ENCODE measurements at regions not wholly inside any gene's neighbourhood (a gene's known extent, or its start where the extent isn't known, plus 50 kb on each side); places are given as distances from the start of the nearest gene placed in this dataset.

DNA sequence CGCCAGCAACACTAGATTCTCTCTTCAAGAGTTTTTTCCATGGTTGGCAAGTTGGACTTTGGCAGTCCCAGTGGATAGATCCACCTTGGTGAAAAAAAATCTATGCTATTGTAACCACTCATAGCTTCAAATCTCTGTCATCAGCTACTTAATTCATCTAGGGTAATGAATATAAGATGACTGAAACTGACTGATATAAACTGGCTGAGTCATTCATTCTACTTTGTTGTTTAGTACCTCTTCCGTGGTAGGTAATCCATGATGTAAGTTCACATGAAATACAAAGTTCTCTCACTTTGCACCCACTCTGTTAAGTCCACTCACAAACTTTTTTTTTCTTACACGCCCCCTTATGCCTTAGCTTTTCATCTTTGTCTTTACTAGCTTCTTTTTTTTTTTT, 1381.5 kb downstream of the SLITRK5 start (continued):
- TF ChIP-seq, protein P1, sequence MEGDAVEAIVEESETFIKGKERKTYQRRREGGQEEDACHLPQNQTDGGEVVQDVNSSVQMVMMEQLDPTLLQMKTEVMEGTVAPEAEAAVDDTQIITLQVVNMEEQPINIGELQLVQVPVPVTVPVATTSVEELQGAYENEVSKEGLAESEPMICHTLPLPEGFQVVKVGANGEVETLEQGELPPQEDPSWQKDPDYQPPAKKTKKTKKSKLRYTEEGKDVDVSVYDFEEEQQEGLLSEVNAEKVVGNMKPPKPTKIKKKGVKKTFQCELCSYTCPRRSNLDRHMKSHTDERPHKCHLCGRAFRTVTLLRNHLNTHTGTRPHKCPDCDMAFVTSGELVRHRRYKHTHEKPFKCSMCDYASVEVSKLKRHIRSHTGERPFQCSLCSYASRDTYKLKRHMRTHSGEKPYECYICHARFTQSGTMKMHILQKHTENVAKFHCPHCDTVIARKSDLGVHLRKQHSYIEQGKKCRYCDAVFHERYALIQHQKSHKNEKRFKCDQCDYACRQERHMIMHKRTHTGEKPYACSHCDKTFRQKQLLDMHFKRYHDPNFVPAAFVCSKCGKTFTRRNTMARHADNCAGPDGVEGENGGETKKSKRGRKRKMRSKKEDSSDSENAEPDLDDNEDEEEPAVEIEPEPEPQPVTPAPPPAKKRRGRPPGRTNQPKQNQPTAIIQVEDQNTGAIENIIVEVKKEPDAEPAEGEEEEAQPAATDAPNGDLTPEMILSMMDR (conservative IDR thresholded peaks at IDR 0.05; ENCODE audit: low read depth in 2 of 2) = no peak
- no peak for TF ChIP-seq STAT1 (IDR thresholded peaks at IDR 0.05; ENCODE audit: unreplicated experiment)
- TF ChIP-seq, protein P2, sequence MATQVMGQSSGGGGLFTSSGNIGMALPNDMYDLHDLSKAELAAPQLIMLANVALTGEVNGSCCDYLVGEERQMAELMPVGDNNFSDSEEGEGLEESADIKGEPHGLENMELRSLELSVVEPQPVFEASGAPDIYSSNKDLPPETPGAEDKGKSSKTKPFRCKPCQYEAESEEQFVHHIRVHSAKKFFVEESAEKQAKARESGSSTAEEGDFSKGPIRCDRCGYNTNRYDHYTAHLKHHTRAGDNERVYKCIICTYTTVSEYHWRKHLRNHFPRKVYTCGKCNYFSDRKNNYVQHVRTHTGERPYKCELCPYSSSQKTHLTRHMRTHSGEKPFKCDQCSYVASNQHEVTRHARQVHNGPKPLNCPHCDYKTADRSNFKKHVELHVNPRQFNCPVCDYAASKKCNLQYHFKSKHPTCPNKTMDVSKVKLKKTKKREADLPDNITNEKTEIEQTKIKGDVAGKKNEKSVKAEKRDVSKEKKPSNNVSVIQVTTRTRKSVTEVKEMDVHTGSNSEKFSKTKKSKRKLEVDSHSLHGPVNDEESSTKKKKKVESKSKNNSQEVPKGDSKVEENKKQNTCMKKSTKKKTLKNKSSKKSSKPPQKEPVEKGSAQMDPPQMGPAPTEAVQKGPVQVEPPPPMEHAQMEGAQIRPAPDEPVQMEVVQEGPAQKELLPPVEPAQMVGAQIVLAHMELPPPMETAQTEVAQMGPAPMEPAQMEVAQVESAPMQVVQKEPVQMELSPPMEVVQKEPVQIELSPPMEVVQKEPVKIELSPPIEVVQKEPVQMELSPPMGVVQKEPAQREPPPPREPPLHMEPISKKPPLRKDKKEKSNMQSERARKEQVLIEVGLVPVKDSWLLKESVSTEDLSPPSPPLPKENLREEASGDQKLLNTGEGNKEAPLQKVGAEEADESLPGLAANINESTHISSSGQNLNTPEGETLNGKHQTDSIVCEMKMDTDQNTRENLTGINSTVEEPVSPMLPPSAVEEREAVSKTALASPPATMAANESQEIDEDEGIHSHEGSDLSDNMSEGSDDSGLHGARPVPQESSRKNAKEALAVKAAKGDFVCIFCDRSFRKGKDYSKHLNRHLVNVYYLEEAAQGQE (IDR thresholded peaks at IDR 0.05; ENCODE audit: unreplicated experiment) = no peak
- no peak for TF ChIP-seq ZNF114 (CRISPR knock-in tag; IDR thresholded peaks at IDR 0.05)
- TF ChIP-seq, protein P3, sequence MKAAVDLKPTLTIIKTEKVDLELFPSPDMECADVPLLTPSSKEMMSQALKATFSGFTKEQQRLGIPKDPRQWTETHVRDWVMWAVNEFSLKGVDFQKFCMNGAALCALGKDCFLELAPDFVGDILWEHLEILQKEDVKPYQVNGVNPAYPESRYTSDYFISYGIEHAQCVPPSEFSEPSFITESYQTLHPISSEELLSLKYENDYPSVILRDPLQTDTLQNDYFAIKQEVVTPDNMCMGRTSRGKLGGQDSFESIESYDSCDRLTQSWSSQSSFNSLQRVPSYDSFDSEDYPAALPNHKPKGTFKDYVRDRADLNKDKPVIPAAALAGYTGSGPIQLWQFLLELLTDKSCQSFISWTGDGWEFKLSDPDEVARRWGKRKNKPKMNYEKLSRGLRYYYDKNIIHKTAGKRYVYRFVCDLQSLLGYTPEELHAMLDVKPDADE (IDR thresholded peaks at IDR 0.05) = no peak
- TF ChIP-seq POLR2AphosphoS5 (IDR thresholded peaks at IDR 0.05; ENCODE audit: low read depth) = no peak

DNA sequence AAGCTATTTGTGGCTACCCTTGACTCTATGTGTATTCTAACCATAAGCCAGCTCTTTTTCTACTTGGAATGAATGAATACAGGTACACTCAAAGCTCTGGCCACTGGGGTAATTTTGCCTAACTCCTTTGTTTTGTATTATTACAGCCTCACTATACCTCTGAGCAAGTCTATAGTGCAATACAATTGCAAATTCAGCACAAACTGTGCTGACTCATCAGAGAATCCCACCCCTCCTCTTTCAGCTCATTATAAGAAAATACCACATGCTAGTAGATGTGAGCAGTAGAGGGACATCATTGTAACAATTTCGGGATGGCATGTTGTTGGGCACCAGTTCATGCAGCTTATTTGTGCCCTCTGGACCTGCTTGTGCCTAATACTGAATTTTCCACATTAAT, 1382.2 kb downstream of the SLITRK5 start:
- peaks cover 19% of the 10 kb centered on the region for H3K9me2 ChIP-seq (ENCODE audit: insufficient read depth)
- H3K4me1 ChIP-seq (ENCODE audit: insufficient read depth) = no peaks in the 10 kb centered on the region
- TF ChIP-seq EZH2 (IDR thresholded peaks at IDR 0.05; ENCODE audit: low read depth, unreplicated experiment) (no peak), EZH2phosphoT487 (IDR thresholded peaks at IDR 0.05; ENCODE audit: unreplicated experiment) (no peak), ZNF114 (CRISPR knock-in tag; IDR thresholded peaks at IDR 0.05) (no peak), POLR2AphosphoS5 (IDR thresholded peaks at IDR 0.05; ENCODE audit: low read depth) (no peak), CREB1 (CRISPR knock-in tag; IDR thresholded peaks at IDR 0.05; ENCODE audit: low read depth) (no peak)
- TF ChIP-seq, protein P2 (IDR thresholded peaks at IDR 0.05; ENCODE audit: unreplicated experiment) = no peak
- TF ChIP-seq, protein P1 (conservative IDR thresholded peaks at IDR 0.05; ENCODE audit: low read depth in 2 of 2) = no peak
- TF ChIP-seq, protein P3 (IDR thresholded peaks at IDR 0.05) = no peak
- ATAC-seq (no peak), DNase-seq (ENCODE audit: low spot score) (no peak)
- no peak overlapping the region for H3K4me3 ChIP-seq
- H3K9me3 Mint-ChIP-seq = no peaks in the 10 kb centered on the region
- H3K27ac ChIP-seq (ENCODE audit: low read depth) = no peak overlapping the region
- no peak overlapping the region for H3K27ac Mint-ChIP-seq
- H3K79me2 ChIP-seq (replicated peaks; ENCODE audit: insufficient read depth) = no peaks in the 10 kb centered on the region
- peaks cover 4% of the 10 kb centered on the region for H3K27me3 Mint-ChIP-seq (ENCODE audit: insufficient read depth, low read depth, poor library complexity)
- no peak overlapping the region for H3K4me3 Mint-ChIP-seq
- peak overlapping the region; percentile 67; the same call in 1 of the 2 replicates for H2AFZ ChIP-seq
- no peaks in the 10 kb centered on the region for H3K4me1 Mint-ChIP-seq
- H3K4me2 ChIP-seq = no peak overlapping the region
- H3F3A ChIP-seq (replicated peaks; ENCODE audit: low read depth) = no peaks in the 10 kb centered on the region
- no peaks in the 10 kb centered on the region for H3K36me3 Mint-ChIP-seq (ENCODE audit: low read depth)
- H4K20me1 ChIP-seq (replicated peaks; ENCODE audit: insufficient read depth) = no peaks in the 10 kb centered on the region
- no peaks in the 10 kb centered on the region for H3K27me3 ChIP-seq (ENCODE audit: insufficient read depth)
- no peaks in the 10 kb centered on the region for H3K36me3 ChIP-seq (ENCODE audit: insufficient read depth)

Data from GM23338 (cell line).